GM12891 (cell line): ENCODE measurements at regions not wholly inside any gene's neighbourhood (a gene's known extent, or its start where the extent isn't known, plus 50 kb on each side); places are given as distances from the start of the nearest gene placed in this dataset.

Experiments
- DNase-seq: peaks from one replicate; pipeline ENCODE4 v3.0.0; 2011; ENCODE audit warnings: low spot score; ENCODE audit not compliant: insufficient read length
- FAIRE-seq: peaks from 2 replicates; lab custom pipeline; 2011; peaks lifted over from hg19 to GRCh38; lab: Jason Lieb, UNC
- PAX5 ChIP-seq: IDR thresholded peaks from 2 replicates; pipeline ENCODE4 v1.6.1; 2011; ENCODE audit warnings: low read length, moderate library complexity, mild to moderate bottlenecking; ENCODE audit not compliant: insufficient read depth, severe bottlenecking
- POLR2A ChIP-seq: IDR thresholded peaks from 2 replicates; pipeline ENCODE4 v1.6.1; 2011; ENCODE audit warnings: low read depth, low read length, control low read depth
- POLR2AphosphoS5 ChIP-seq: IDR thresholded peaks from 2 replicates; pipeline ENCODE4 v1.6.1; 2011; ENCODE audit warnings: low read depth, low read length, control low read depth
- POU2F2 ChIP-seq: IDR thresholded peaks from 2 replicates; pipeline ENCODE4 v1.6.1; 2011; ENCODE audit warnings: low read depth, mild to moderate bottlenecking, control low read depth, low read length, moderate library complexity
- SPI1 ChIP-seq: IDR thresholded peaks from 2 replicates; pipeline ENCODE4 v1.6.1; 2011; ENCODE audit warnings: low read depth, low read length, control low read depth
- TAF1 ChIP-seq: IDR thresholded peaks from 2 replicates; pipeline ENCODE4 v1.6.1; 2011; ENCODE audit warnings: low read depth, low read length, control low read depth

DNA sequence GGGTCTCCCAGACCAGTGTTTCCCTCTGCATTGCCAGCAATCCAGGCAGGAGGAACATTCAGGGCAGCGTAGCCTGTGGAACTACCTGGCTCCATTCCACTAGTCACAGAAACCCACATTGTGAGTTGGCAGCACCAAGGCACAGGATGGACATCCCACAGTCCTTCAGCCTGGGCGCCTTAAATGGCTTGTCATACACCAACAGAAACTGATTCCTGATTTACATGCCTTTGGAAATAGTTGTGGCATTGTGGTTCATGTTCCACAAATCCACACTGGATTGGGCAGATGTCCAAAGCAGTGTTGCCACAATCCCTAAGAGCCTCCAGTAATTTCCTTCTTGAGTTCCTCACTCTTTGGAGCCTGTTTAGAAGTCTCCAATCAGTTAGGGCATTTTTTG, 225.6 kb downstream of the BLID start:
- TF ChIP-seq SPI1 (no peak), POLR2A (no peak), POU2F2 (no peak), PAX5 (no peak), POLR2AphosphoS5 (no peak), TAF1 (no peak)
- FAIRE-seq = no peak
- DNase-seq = no peak

DNA sequence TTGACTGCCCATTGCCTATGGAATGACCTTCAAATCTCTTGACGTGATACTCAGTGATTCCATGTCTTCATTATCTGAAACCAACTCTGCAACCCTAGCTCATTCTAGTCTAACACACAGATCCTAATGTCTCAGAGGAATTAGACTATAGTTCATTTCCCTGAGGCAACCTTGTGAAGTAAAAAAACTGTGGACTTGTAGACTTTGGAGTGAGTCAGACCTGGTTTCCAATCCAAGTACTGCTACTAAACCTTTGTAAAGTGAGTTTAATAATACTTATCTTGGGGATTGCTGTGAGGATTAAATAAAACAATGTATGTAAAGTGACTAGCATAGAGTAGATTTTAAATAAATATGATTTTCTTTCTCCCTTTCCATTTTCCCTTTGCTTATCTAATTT, 226.1 kb downstream of the BLID start:
- DNase-seq (no peak), FAIRE-seq (no peak)
- TF ChIP-seq TAF1 (no peak), POLR2A (no peak), POLR2AphosphoS5 (no peak)

DNA sequence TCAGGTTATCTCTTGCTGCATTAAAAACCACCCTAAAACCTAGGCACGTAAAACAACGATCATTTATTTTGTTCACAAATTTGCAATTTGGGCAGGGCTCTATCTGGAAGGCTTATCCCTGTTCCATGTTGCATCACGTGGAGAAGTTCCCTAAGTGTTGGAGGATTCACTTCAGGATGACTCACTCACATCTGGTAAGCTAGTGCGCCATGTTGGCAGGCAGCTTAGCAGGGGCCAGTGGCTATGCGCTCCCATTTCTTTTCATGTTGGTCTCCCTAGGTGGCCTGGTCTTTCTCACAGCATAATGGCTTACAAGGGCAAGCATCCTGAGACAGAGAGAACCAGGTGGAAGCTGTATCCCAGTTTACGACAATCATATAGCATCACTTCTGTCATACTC, 226.8 kb downstream of the BLID start:
- TF ChIP-seq POLR2AphosphoS5 (no peak), SPI1 (no peak), POU2F2 (no peak), PAX5 (no peak), POLR2A (no peak), TAF1 (no peak)
- no peak for DNase-seq
- no peak for FAIRE-seq

DNA sequence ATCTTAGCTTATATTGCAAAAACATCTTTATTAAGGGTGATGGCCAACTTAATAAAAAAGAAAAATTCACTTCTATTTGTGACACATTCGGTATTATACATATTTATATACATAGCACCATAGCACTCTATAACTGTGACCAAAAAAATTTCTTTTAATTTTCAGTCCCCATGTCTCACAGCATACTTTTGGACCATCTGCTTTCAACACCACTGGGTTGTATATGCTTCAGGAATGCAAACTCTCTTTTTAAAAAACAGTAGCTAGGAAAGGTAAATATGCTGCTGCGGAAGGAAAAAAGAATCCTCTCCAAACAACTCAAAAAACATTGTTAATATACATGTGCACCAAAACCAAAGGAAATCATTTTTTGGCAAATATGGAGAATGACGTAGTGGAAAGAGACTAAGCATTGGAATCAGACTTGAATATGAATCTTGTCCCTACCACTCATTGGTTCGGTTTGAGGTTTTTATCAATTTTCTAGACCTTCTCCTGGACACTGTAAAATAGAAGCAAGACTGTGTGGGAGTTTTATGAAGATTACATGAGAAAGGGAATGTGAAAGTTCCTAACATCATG, 227.9 kb downstream of the BLID start:
- TF ChIP-seq POLR2A (no peak), SPI1 (no peak), POU2F2 (no peak), TAF1 (no peak), POLR2AphosphoS5 (no peak), PAX5 (no peak)
- no peak for FAIRE-seq
- no peak for DNase-seq

DNA sequence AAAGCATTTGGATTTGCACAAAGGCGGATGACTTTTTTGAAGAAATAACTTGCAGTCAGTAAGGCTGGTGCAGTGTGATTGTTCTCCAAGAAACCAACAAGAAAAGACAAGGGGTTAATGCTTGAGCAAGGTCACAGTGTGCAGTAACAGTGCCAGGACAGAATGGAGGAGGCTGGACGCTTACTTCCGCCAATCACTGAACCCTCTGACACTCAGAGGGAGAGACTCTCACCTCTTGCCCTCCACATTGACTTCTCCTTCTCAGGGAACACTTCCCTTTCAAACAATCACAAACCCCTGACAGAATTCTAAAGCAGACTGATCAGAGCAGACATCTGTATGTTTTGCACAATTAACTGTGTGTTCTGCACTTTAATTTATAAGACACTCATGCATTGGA, 228.4 kb downstream of the BLID start:
- no peak for DNase-seq
- TF ChIP-seq PAX5 (no peak), POU2F2 (no peak), POLR2A (no peak), SPI1 (no peak)
- no peak for FAIRE-seq

DNA sequence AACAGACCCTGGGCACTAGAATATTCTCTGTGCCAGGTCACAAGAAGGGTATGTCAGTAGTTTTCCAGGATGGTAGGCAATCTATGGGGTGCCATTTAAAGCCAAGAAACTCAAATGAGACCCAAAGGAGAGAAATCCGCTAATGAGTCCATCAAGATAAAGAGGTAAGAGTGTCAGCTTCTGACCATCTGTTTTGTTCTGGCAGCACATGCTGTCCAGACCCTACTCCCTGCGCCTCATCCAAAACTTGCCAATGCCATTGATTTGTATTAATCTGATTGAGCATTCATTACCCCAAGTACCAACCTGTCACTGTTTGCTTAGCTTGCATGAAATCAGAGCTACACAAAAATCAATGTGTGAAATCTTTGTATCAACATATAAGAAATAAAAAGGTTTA, 229.0 kb downstream of the BLID start:
- no peak for TF ChIP-seq TAF1
- no peak for TF ChIP-seq POLR2AphosphoS5
- TF ChIP-seq SPI1 = no peak
- no peak for TF ChIP-seq POLR2A
- TF ChIP-seq PAX5 = no peak
- no peak for TF ChIP-seq POU2F2
- DNase-seq = no peak
- FAIRE-seq = no peak

DNA sequence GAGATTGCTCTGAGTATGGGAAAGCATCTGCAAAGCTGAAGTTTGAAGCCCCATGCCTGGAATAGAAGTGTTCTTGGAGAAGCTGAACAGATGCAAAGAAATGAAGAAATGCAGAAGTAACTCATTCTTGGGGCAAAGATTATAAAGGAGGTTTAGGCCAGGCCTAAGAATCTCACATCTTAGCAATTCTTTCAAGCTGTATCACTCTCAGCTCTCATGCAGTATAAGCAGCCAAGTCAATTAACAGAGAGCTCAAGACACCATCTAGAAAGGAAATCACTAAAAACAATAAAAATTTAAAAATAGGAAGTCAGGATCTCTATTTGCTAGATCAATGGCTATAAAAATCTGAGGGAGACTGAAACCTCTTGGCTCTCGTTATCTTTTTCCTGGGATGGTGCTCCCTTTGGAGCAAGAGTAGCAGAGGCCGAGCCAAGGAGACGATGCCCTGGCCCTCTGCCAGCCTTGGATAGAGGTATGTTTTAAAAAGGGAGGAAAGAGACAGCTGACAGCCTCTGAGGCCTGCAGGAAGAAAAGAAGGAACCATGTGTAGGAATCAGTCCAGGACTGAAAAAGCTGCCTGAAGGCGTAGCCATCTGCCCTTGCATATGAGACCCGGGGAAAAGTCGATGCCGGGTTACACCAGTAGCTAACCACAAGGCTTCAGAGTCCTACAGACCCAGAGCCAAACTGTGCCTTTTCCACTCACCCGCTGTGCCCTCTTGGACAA, 229.8 kb downstream of the BLID start:
- FAIRE-seq (no peak), DNase-seq (no peak)
- no peak for TF ChIP-seq TAF1
- no peak for TF ChIP-seq POLR2A
- no peak for TF ChIP-seq POU2F2
- no peak for TF ChIP-seq SPI1
- TF ChIP-seq POLR2AphosphoS5 = no peak
- no peak for TF ChIP-seq PAX5

DNA sequence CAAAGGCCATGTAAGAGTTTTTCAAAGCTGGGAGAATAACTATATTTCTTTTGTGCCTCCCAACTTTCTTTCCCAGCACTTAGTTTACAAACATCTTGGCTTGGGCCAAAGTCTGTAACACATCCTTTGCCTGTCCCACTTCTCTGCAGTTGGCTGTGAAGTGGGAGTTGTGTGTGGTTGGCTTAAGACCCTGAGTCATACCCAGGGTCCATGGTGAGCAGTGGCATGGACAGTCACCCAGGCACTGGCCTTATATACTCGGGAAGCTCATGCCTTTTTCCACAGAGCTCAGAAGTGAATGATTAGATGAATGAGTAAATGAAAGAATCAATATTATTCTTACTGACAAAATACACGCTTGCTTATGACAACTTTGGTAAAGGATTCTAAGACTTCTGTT, 231.4 kb downstream of the BLID start:
- DNase-seq (no peak), FAIRE-seq (no peak)
- TF ChIP-seq SPI1 (no peak), POLR2A (no peak), POLR2AphosphoS5 (no peak), TAF1 (no peak), PAX5 (no peak), POU2F2 (no peak)

DNA sequence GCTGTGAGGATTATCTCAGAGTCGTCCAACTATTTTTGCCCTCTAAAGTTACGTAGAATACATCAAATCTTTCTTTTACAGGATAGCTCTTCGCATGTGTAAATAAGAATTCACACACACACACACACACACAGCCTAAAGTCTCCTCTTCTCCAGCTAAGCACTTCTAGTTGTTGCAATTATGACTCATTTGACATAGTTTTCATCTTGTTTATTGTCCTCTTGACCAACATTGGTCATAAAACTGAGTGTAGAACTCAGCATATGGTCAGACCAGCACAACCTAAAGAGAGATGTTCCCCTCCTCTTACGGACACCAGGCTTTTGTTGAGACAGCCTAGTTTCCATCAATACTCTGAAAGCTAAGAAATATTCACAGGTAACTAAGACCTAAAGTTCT, 234.2 kb downstream of the BLID start:
- no peak for DNase-seq
- FAIRE-seq = no peak
- TF ChIP-seq POU2F2 (no peak), PAX5 (no peak), SPI1 (no peak), POLR2A (no peak), POLR2AphosphoS5 (no peak)

DNA sequence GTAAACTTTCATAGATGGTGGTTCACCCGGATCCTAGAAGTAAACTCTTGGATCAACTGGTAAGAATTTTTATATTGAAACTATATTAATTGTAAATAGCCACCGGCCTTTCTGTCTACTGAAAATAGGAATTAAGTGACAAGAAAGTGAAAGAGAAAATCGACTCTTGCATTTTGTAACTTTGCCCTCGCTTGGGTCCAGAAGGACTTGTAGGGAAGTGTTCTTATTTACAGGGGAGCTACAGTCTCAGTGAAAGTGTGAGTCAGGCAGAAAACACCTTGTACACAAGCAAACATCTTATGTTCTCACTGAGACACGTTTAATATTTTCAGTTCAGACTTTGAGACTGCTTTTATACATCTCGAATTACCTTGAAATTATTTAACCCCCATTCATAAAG, 238.9 kb downstream of the BLID start:
- no peak for TF ChIP-seq POLR2AphosphoS5
- no peak for FAIRE-seq
- no peak for DNase-seq
